Left hindlimb (tissue), 1 donor: ENCODE measurements at regions not wholly inside any gene's neighbourhood (a gene's known extent, or its start where the extent isn't known, plus 50 kb on each side); places are given as distances from the start of the nearest gene placed in this dataset.
"Not testable (repeated sequence)": the region's sequence is repeated elsewhere in the genome, so short reads cannot be mapped to it uniquely, and the experiment has no call there.

Source experiments
- DNase-seq: peaks from one replicate; pipeline ENCODE4 v3.0.0-alpha.2; 2018

DNA sequence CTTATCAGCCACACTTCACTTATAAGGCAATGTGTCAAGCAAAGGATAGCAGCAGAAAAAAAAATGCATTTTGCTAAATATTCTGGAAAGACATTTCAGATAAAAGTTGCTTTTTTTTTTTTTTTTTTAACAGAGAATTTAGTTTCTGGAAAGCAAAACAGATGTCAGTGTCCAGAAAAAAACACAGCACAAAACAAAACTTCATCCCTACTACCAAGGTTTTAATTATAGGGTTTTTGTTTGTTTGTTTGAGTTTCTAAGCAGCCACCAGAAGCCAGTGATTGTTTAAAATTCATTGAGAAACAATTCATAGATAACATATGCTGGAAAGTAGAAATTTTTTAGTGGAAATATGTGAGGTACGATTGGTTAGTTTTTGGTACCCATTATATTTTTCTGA is 1202.7 kb downstream of the OTOL1 start:
- no peak for DNase-seq

DNA sequence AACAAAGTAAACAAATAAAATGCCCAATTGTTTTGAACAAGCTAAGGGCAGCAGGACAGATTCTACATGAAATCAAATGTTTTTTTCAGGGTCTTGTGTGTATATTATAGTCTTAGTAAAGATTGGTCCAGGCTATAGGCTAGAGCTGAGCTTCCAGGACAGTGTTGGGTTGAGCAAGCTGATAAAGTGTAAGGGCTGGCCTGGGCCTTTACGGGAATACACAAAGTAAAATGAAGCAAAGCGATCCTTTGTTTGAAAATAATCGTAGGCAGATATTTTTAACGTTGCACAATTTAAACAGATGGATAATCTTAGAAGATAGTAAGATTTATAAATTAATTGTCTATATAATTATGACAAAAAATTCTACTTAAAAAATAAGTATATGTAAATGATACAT is 1204.6 kb downstream of the OTOL1 start:
- DNase-seq, result no peak

DNA sequence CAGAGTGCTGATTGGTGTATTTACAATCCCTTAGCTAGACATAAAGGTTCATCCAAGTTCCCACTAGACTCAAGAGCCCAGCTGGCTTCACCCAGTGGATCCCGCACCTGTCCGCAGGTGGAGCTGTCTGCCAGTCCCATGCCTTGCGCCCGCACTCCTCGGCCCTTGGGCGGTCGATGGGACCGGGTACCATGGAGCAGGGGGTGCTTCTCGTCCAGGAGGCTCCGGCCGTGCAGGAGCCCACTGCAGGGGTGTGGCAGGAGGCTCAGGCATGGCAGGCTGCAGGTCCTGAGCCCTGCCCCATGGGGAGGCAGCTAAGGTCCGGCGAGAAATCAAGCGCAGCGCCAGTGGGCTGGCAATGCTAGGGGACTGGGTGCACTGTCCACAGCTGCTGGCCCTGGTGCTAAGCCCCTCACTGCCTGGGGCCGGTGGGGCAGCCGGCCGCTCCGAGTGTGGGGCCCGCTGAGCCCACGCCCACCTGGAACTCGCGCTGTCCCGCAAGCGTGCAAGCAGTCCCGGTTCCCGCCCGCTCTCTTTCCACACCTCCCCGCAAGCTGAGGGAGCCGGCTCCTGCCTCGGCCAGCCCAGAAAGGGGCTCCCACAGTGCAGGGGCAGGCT is 1206.3 kb downstream of the OTOL1 start:
- no peak for DNase-seq

DNA sequence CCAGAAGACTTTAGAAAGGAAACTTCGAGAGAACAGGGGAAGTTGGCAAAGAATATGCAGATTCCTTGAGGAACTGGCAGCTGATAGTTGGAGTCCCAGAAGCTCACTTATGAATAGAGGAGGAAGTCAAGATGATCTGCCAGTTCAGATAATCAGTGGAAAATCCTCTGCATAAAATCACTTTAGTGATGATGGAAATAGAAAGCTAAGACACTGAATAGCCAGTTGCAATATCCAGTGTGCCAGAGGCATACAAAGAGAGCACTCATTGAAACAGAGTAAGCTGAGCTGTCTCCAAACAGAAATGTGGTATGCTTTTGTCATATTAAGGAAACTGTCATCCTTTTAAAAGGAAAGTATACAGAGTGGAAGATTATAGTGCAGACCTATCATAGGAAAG is 1207.6 kb downstream of the OTOL1 start:
- no peak for DNase-seq

DNA sequence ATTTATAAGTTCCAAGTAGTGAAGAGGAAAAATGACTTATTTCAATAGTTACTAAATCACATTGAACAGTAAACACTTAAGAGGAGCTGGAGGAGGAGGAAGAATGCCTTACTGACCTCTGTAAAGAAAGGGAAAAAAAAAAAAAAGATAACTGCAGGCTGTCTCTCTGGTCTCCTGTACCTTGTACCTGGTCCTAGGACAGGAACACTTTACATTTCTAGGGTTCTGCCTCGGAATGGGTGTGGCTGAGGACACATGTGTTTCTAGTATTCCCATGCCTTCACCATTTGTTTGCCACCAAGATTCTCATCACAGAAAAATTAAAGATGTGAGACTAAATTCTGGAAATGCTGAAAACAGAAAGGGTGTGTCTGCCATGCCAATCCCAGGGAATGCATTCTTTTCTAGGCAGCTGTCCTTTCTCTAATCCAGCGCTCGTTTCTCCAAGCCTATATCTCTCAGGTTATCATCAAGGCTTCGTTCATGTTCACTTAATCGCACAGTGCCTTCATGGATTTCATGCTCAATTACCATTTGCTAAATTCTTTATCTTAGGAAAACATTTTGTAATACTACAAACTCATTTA is 1208.3 kb downstream of the OTOL1 start:
- DNase-seq, result no peak

DNA sequence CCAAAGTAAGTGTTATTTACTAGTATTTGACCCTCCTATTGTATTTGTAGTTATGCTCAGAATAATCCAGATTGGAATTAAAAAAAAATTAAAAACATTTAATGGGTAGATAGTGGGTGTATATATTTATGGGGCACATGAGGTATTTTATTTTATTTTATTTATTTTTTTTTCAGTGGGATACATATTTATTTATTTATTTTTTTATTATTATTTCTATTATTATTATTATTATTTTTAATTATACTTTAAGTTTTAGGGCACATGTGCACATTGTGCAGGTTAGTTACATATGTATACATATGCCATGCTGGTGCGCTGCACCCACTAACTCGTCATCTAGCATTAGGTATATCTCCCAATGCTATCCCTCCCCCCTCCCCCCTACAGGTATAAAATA is 1211.8 kb downstream of the OTOL1 start:
- not testable (repeated sequence) for DNase-seq

DNA sequence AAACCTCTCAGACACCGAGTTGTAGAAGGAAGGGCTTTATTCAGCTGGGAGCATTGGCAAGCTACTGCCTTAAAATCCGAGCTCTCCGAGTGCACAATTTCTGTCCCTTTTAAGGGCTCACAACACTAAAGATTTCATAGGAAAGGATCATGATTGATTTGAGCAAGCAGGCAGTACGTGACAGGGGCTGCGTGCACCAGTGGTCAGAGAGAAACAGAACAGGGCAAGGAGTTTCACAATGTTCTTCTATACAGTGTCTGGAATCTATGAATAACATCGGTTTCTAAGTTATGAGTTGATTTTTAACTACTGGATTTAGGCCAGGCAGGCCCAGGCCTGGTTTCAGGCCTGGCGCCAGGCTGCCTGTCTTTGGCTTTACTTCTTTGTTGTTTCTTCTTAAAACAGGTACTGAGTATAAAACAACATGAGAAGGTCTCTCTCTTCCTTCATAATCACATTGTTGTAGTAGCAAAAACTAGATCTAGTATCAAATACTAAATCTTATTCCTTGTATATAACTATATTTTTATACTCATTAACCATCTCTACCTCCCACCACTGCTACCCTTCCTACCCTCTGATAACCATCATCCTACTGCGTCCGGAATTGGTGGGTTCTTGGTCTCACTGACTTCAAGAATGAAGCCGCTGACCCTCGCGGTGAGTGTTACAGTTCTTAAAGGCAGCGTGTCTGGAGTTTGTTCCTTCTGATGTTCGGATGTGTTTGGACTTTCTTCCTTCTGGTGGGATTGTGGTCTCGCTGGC is 1212.5 kb downstream of the OTOL1 start:
- not testable (repeated sequence) for DNase-seq

DNA sequence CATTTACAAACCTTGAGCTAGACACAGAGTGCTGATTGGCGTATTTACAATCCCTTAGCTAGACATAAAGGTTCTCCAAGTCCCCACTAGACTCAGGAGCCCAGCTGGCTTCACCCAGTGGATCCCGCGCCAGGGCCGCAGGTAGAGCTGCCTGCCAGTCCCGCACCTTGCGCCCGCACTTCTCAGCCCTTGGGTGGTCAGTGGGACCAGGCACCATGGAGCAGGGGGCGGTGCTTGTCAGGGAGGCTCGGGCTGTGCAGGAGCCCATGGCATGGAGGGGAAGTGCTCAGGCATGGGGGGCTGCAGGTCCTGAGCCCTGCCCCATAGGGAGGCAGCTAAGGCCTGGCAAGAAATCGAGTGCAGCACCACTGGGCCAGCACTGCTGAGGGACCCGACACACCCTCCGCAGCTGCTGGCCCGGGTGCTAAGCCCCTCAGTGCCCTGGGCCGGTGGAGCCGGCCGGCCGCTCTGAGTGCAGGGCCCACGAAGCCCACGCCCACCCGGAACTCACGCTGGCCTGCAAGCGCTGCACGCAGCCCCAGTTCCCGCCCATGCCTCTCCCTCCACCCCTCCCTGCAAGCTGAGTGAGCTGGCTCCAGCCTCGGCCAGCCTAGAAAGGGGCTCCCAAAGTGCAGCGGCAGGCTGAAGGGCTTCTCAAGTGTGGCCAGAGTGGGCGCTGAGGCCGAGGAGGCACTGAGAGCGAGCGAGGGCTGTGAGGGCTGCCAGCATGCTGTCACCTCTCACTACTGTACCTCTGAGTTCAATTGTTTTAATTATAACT is 1213.9 kb downstream of the OTOL1 start:
- DNase-seq, result no peak

DNA sequence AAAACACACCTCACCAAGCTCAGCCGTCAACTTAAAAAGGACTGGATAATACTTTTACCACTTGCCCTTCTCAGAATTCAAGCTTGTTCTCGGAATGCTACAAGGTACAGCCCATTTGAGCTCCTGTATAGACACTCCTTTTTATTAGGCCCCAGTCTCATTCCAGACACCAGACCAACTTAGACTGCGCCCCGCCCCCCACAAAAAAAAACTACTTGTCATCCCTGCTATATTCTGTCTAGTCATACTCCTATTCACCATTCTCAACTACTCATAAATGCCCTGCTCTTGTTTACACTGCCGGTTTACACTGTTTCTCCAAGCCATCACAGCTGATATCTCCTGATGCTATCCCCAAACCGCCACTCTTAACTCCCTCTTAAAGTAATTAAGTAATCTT is 1220.5 kb downstream of the OTOL1 start:
- not testable (repeated sequence) for DNase-seq

DNA sequence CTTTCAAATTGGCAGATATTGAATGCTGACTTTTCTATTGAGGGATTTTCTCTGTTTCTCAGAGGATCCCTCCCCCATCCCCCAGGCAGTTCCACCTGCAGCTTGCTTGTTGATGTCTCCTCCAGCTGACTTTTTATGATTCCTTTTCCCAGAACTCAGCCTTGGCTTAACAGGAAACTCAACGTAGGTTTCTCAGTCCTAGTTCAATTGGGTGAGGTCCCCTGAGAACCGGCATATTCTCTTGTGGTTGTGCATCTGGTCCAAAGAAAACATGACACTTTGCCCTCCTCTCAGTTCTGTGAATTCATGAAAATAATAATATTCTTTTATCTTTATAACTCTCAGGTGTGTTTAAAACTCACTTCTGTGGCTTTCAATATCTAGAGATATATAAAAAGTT is 1222.1 kb downstream of the OTOL1 start:
- no peak for DNase-seq

DNA sequence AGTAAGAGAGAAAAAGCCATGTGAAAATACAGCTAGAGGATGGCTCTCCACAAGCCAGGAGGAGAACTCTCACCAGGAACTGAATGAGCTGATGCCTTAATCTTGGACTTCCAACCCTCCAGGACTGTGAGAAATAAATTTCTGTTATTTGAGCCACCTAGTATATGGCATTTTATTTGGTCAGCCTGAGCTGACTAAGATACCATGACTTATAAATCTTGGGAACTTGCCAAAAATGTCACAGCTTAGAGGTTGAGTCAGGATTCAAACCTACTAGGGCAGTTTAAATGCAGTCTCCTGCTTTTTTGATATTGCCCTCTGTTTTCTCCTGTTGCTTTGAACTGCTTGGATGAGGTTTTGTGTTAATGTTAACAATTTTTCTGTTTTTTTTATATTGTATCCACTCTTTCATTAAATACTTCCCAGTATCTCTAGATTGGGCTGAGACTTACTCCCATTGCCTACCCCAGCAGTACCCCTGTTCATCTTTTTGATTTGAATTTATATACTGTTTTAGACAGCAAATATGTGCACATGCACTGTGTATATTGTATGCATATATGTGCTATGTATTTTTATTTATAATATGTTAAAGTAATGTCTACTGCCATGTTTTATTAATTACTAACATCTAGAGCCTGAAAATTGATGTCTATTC is 1223.2 kb downstream of the OTOL1 start:
- no peak for DNase-seq

DNA sequence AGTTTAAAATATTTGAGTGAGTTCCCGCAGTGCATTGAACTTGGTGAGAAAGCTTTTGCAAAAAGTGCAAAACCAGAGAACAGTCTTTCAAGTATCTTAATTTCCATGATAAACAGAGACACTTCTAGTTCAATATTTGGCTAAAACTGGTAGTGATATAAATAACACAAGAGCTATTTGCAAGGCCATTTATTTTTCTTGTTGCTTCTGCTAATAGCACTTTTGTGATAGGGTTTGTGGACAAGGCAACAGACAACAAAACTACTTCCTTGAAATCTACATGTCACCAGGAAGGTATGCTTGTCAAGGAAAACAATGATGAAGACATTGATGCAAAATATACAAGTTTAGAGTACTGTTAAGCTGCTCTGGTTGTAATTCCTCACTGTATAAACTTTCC is 1225.1 kb downstream of the OTOL1 start:
- DNase-seq, result no peak

DNA sequence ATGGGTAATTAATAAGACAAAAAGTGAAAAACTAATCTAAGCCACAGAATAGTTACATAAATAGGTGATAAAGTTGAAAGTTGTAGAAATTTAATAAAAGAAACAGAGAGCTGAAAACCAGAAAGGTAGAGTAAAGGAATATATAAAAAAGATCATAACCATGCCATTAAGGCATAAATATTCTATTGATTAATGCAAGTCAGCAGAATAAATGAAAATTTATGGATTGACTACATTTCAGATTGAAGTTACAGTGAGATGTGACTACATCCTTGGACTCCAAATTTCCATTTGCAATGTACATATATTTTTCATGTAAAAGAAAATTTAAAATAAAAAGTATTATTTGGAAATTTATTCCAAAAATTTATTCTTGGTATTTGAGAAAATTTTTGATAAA is 1225.7 kb downstream of the OTOL1 start:
- DNase-seq, result no peak

DNA sequence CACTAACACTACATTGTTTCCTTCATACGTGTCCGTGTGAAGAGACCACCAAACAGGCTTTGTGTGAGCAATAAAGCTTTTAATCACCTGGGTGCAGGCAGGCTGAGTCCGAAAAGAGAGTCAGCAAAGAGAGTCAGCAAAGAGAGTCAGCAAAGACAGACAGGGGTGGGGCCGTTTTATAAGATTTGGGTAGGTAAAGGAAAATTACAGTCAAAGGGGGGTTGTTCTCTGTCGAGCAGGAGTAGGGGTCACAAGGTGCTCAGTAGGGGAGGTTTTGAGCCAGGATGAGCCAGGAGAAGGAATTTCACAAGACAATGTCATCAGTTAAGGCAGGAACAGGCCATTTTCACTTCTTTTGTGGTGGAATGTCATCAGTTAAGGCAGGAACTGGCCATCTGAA is 1226.2 kb downstream of the OTOL1 start:
- DNase-seq, result not testable (repeated sequence)

DNA sequence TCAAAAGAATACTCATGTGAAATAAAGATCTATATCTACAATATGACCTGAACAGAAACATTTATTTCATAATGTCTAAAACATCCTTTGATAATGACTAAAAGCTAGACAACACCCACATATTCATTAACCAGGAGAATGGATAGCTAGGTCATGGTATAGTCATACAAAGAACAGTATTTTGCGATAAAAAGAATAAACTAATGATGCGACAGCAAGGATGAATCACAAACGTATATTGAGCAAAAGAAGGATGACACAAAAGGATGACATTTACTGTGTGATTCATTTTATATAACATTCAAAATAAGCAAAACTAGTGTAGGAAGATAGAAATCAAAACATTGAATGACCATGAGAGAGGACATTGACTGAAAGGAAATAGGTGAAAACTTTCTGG is 1233.1 kb downstream of the OTOL1 start:
- DNase-seq, result no peak

DNA sequence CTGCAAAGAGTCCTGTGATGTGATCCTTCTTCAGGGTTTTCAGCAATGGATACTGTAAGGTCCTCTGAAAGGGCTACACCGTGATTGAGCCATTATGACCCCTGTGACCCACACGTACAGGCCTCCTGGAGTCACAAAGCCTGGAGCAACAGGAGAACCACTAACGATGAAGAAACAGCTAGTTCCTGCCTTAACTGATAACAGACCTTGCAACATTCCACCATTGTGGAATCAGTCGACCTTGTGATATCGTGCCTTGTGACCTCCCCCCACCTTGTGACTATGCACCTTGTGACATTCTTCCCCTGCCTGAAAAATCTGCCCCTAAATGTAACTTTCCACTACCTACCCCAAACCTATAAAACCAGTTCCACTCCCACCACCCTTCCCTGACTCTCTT is 1235.4 kb downstream of the OTOL1 start:
- DNase-seq, result not testable (repeated sequence)

DNA sequence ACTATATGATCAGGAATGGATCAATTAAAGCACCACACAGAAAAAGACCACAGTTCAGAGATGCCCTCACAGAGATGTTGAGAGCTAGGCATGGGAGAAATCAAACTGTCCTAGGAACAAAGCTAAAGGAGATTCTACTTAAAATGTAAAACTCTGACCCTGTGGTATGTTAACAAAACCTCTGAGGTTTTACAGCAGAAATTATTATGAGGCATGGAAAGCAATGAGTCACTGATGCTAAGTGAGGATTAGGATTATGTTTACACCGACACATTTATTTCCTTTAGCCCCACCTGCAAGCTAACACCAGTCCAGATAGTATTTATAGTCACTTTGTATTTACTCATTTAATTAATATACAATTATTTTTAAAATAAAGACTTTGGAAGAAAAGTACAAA is 1242.2 kb downstream of the OTOL1 start:
- no peak for DNase-seq

DNA sequence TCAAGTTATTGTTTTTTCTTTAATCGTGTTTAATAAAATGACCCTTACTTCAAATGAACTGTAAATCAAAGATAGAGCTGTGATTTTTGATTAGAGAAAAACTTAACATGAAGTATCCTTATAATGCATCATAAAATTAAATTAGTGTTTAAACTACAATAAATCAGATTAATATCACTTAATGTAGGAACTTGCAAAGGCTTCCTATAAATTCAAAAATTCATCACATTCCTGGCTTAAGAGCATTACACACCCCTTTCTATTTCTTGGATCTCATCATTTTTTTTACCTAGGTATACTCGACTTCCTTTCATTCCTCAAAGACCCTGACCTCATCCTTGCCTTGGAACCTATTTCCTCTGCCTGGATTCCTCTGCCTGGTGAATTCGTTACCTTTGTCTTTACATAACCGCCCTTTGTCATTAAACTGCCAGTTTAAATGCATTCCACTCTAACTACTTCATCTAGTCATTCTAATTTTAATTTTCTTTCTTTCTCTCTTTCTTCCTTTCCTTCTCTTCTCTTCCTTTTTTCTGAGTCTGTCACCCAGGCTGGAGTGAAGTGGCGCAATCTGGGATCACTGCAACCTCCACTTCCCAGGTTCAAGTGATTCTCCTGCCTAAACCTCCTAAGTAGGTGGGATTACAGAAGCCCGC is 1244.5 kb downstream of the OTOL1 start:
- no peak for DNase-seq

DNA sequence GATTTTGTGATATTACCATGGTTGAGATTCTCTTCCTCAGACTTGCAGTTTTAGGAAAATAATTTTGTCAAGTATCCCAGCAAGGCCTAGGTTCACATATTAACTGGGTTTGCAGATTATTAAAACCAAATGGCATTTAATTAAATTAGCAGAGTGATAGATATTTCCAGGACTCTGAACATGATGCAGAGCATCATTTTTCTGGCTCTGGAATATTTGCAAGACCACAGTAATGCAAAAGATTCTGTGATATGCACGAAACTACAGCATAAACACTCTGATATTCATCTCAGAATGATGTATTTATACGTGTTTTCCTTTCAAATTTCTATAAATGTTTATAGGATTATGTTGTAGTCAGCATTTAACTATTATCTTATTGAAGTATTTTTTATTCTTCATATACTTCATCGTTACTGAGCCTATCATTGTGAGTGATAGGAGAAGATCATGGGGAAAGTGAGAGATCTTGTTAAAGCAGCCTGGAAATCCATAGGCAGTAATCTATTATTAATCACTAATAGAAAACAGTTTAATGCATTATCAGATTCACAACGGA is 1245.6 kb downstream of the OTOL1 start:
- no peak for DNase-seq

DNA sequence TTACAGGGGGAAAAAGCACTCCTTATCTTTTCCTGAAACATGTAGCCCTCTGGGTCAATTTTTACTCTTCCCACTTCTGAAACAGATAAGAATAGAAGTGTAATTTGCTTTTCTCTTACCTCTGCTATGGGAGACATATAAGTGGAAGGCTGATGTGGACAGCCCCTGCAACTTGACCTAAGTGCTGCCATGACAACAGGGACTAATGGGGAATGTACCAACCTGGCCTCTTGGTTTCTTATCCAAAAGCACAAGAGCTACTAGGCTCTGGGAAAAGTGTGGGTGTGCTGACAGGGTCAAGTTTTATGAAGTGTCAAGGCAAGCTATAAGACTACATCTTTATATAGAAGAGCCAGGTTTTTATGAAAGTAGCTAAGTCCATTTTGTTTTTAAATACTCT is 1246.5 kb downstream of the OTOL1 start:
- no peak for DNase-seq

DNA sequence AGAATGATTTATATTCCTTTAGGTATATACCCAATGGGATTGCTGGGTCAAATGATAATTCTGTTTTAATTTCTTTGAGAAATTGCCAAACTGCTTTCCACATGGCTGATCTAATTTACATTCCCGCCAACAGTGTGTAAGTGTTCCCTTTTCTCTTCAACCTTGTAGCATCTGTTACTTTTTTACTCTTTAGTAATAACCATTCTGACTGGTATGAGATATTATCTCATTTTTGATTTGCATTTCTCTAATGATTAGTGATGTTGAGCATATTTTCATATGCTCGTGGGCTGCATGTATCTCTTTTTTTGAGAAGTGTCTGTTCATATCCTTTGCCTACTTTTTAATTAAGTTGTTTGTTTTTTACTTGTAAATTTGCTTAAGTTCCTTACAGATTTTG is 1264.2 kb downstream of the OTOL1 start:
- DNase-seq, result no peak
